NK-92 treated with Interleukin-12 subunit alpha and Interleukin-12 subunit beta, amount 100 ng/mL, for 24 hours (cell line): ENCODE measurements at regions not wholly inside any gene's neighbourhood (a gene's known extent, or its start where the extent isn't known, plus 50 kb on each side); places are given as distances from the start of the nearest gene placed in this dataset.
"Not testable (repeated sequence)": the region's sequence is repeated elsewhere in the genome, so short reads cannot be mapped to it uniquely, and the experiment has no call there.

Source experiments
- DNase-seq: peaks from one replicate; lab custom pipeline; 2025; lab: John Stamatoyannopoulos, UW

- DNase-seq = no peak
Observed at GRCh38 chr18:43720041-43720440, 442.8 kb upstream of the SYT4 start.

GRCh38 chr18:43735570-43735969 lies 458.3 kb upstream of the SYT4 start:
- no peak for DNase-seq

- no peak for DNase-seq
Observed at GRCh38 chr18:43744960-43745745, 467.9 kb upstream of the SYT4 start.

GRCh38 chr18:43751203-43751602 lies 473.9 kb upstream of the SYT4 start:
- no peak for DNase-seq

- DNase-seq = no peak
Observed at GRCh38 chr18:43751835-43752234, 474.5 kb upstream of the SYT4 start.

GRCh38 chr18:43757273-43757672 lies 480.0 kb upstream of the SYT4 start:
- no peak for DNase-seq

GRCh38 chr18:43758734-43759133 lies 481.4 kb upstream of the SYT4 start:
- no peak for DNase-seq

GRCh38 chr18:43760010-43760409 lies 482.7 kb upstream of the SYT4 start:
- no peak for DNase-seq

GRCh38 chr18:43772907-43773306 lies 495.6 kb upstream of the SYT4 start:
- DNase-seq = no peak

- DNase-seq = no peak
Observed at GRCh38 chr18:43774497-43774896, 497.2 kb upstream of the SYT4 start.

- DNase-seq = no peak
Observed at GRCh38 chr18:43775591-43775990, 498.3 kb upstream of the SYT4 start.

GRCh38 chr18:43776997-43777396 lies 499.7 kb upstream of the SYT4 start:
- DNase-seq = no peak

- no peak for DNase-seq
Observed at GRCh38 chr18:43777636-43778304, 500.5 kb upstream of the SYT4 start.

- DNase-seq = no peak
Observed at GRCh38 chr18:43780782-43781340, 503.6 kb upstream of the SYT4 start.

GRCh38 chr18:43785158-43785557 lies 507.9 kb upstream of the SYT4 start:
- DNase-seq = no peak

- no peak for DNase-seq
Observed at GRCh38 chr18:43786893-43787292, 509.6 kb upstream of the SYT4 start.

GRCh38 chr18:43787721-43788120 lies 510.4 kb upstream of the SYT4 start:
- DNase-seq = not testable (repeated sequence)

GRCh38 chr18:43789234-43790000 lies 512.1 kb upstream of the SYT4 start:
- DNase-seq = no peak

GRCh38 chr18:43793910-43794309 lies 516.6 kb upstream of the SYT4 start:
- no peak for DNase-seq

GRCh38 chr18:43794363-43794762 lies 517.1 kb upstream of the SYT4 start:
- DNase-seq = no peak

- no peak for DNase-seq
Observed at GRCh38 chr18:43797347-43797746, 520.1 kb upstream of the SYT4 start.

- DNase-seq = no peak
Observed at GRCh38 chr18:43800584-43800983, 523.3 kb upstream of the SYT4 start.
